ENCODE measurements at regions not wholly inside any gene's neighbourhood (a gene's known extent, or its start where the extent isn't known, plus 50 kb on each side); places are given as distances from the start of the nearest gene placed in this dataset.
"Not testable (repeated sequence)": the region's sequence is repeated elsewhere in the genome, so short reads cannot be mapped to it uniquely, and the experiment has no call there.

DNA sequence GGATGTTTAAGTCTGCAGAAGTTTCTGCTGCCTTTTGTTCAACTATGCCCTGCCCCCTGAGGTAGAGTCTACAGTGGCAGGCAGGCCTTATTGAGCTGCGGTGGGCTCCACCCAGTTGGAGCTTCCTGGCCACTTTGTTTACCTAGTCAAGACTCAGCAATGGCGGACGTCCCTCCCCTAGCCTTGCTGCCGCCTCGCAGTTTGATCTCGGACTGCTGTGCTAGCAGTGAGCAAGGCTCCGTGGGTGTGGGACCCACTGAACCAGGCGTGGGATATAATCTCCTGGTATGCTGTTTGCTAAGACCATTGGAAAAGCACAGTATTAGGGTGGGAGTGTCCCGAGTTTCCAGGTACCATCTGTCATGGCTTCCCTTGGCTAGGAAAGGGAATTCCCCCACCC lies 79.4 kb upstream of the RPS6KA6 start:
- not testable (repeated sequence) for DNase-seq (ENCODE audit: low read depth)

DNA sequence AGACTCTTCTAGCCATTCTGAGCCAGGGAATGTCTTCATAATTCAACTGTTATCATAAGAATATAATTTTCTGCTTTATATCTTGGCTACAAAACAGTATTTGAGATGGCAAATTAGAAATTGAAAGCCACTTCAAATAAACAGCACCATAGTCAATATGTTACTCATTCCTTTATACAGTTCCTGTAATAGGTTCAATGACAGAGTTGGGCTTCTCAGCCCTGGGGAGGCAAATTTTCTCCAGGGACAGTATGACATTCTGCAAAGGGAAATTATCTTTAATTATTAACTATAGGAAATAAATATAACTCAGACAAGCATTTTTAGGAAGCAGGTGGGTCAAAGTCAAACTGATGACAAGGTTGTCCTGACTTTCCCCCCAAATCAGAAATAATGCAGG lies 71.9 kb upstream of the RPS6KA6 start:
- no peak for DNase-seq (ENCODE audit: low read depth)

DNA sequence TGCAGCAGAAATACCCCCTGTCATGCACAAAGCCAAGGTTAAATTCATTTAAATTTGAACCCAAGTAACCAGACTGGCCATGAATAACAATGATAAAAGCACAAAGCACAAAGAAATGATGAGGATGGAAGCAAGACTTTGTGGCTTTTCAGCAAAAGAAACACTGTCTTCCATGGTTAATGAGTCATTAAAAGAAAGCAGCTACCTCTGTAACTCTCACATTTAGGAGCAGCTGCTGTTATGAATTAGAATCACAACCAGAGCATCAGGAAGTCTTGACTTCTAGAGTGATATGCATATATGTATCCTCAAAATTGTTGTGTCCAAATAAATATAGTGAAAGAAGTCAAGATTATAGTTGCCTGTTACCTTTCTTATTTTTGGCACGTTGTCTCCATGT lies 70.7 kb upstream of the RPS6KA6 start:
- DNase-seq (ENCODE audit: low read depth): no peak

DNA sequence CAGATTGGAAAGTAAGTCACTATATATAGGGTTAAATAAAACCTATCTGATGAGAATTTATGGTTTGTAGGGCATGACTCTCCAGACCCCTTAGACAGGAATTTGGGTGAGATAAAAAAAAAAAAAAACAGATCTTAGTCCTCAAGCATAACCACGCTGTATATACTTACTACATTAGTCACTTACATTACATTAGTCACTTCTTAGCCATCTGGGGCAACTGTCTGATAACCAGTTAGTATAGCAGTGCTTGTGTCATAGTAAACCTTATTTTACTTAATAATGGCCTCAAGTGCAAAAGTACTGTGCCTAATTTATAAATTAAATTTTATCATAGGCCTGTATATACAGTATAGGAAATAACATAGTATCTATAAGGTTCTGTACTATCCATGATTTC lies 60.2 kb upstream of the RPS6KA6 start:
- DNase-seq (ENCODE audit: low read depth): peak; percentile 53

DNA sequence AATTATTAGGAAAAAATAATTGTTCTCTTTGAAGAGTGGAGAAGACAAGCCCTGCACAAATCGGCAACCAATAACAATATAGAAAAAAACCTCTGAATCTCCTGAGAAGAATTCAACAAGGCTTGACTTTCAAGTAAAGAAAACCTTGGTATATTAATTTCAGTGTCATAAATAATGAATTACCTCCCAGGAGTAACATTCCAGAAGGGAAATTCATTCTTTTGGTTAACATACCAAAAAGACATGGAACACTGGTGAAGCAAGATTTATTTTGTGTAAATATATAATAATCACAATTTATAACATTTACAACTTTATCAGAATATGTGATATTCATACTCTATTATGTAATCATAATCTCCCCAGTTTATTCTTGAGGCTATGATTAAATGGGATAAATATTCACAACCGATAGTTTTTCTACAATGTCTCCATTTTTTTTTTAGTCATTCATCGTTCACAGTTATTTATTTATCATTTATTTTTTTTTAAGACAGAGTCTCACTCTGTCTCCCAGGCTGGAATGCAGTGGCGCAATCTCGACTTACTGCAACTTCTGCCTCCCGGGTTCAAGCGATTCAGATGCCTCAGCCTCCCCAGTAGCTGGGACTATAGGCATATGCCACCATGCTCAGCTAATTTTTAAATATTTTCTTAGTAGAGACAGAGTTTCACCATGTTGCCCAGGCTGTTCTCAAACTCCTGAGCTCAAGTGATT lies 53.0 kb upstream of the RPS6KA6 start:
- DNase-seq (ENCODE audit: low read depth): peak; percentile 15
